GM19238 (cell line): ENCODE measurements at regions not wholly inside any gene's neighbourhood (a gene's known extent, or its start where the extent isn't known, plus 50 kb on each side); places are given as distances from the start of the nearest gene placed in this dataset.
"Not testable (repeated sequence)": the region's sequence is repeated elsewhere in the genome, so short reads cannot be mapped to it uniquely, and the experiment has no call there.

Source experiments
- DNase-seq: peaks from one replicate; pipeline ENCODE4 v3.0.0; 2011; ENCODE audit warnings: low spot score; ENCODE audit not compliant: insufficient read length

DNA sequence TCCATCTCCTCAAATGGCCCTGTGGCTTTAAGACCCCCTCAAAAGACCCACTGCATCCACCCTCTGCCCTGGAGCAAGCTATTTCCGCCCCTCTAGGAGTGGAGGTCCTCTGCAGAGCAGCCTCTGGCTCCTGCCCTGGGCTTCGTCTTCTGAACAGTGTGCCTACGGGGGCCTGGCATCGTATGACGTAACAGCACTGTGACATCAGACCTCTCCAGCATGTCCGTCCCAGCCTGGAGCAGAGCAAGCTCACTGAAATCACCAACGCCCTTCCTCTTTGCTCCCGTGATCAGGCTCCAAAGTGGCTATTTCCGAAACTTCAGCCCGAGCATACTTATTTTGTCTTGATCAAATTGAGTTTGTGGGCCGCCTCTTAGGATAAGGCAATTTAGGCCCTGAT lies 69.1 kb upstream of the PTCH1 start:
- no peak for DNase-seq

DNA sequence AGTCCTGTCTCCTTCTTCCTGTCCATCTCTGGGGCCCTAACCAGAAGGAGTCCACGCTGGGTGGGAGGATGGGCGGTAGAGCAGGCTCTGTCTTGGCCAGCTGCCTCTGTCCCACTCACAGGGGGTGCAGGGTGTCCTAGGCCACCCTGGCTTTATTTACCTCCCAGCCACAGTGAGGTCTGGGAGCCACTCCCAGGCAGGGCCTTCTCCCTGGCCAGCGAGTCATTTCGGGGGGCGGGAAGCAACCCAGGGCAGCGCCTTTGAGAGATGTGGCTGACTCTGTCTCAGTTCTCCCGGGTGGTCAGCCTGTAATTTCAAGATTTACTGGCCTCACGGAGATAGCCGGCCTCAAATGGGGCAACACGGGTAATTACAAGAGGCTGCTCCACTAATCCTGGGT lies 67.4 kb upstream of the PTCH1 start:
- no peak for DNase-seq

DNA sequence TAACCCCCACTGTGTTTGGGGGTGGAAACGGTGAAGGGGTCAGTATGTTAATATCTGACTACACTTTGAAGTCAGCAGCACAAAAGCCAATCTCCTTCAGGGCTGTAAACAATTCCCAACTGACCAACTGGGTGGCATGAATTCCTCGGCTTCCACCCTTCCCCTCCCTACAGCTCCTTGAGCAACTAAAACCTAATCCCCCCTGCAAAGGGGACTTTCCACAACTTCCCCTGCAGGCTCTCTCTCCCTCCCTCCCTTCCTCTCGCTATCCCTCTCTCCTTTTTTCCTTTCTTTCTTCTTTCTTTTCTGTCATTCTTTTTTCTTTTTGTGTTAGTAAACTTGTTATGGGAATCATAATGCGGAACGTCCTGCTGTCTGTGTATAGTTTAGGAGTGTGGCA lies 65.1 kb upstream of the PTCH1 start:
- DNase-seq, result no peak

DNA sequence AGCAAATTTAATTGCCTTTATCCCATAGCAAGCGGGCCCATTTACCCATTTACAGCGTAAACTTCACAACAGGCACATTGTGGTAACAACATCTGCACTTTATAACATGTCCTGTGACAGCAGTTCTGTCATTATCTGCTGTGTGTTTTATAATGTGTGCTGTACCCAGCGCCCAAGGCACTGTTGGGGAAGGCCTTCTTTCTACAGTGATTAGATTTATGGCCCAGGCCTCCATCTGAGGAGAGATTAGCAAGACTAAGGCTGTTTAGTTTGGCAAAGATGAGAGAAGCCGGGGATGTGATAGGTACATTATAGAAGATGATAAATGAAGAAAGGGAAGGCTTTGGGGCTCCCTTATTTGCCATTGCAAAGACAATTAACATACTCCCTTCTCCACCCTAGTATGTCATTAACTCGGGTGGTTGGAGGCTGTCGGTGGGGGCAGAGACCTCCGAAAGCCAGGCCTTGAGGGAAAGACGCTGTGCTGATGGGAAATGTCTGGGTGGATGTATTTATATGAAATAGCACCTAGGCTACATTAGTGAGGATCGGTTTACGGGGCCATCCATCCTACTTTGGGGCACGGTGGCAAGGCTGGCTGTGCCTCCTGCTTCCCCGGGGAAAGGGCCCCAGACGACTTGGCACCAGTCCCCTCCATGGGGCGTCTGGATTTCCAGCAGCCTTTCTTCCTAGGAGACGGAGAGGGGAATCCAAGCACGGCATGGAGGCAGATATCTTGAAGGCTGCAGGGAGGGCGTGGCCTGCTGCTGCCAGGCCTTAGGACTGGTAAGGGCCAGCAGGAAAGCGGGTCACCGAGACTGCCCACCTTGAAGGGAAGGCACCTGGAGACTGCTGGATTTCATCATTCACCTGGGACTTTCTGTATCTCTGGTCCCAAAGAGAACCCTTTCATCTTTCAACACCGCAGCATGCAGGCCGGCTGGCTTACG lies 64.3 kb upstream of the PTCH1 start:
- DNase-seq, result no peak

DNA sequence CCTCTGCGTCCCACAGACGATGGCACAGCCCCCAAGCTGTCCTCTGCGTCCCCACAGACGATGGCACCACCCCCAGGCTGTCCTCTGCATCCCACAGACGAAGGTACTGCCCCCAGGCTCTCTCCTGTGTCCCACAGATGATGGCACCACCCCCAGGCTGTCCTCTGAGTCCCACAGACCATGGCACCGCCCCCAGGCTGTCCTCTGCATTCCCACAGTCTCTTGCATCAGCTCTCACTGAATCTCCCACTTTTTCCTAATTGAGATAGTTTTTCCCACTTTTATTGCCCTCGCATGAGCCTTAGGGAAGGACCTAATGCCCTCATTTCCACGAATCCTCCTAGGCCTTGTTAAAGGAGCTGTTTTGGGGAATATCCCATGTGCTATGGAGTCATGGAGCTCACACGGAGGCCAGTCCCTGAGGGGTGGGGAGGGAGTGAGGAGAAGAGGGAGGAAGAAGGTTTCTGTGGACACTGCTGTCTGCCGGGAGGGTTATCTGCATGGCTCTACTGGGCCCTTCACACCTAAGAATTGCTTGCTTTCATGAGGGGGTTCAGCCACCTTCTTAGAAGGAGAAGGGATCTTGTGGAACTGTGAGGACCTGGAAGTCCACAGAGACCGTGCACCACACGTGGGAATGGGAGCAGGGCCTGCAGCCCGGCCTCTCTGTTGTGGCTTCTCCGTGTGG lies 58.2 kb upstream of the PTCH1 start:
- DNase-seq, result no peak

DNA sequence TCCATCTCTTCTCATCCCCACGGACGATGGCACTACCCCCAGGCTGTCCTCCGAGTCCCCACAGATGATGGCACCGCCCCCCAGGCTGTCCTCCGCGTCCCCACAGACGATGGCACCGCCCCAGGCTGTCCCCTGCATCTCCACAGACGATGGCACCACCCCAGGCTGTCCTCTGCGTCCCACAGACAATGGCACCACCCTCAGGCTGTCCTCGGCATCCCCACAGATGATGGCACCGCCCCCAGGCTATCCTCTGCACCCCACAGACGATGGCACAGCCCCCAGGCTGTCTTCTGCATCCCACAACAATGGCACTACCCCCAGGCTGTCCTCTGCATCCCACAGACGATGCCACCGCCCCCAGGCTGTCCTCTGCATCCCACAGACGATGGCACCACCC lies 57.4 kb upstream of the PTCH1 start:
- DNase-seq, result no peak

DNA sequence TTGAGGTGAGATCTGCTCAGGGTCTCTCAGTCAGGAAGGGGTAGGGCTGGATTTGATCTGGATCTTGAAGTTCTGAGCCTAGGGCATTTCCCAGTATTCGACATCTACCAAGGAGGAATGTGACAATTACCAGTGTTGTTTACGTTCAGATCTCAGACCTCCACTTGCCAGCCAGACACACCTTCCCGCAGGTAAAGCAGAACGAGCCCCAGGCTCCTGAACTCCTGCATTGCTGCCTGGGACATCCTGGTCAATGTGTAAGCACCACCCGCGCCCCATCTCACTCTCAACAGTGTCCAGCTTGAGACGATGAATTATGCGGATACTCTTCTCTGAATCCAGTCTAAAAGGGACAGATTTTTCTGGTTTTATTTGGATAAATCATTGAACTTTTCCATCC lies 56.7 kb upstream of the PTCH1 start:
- no peak for DNase-seq

DNA sequence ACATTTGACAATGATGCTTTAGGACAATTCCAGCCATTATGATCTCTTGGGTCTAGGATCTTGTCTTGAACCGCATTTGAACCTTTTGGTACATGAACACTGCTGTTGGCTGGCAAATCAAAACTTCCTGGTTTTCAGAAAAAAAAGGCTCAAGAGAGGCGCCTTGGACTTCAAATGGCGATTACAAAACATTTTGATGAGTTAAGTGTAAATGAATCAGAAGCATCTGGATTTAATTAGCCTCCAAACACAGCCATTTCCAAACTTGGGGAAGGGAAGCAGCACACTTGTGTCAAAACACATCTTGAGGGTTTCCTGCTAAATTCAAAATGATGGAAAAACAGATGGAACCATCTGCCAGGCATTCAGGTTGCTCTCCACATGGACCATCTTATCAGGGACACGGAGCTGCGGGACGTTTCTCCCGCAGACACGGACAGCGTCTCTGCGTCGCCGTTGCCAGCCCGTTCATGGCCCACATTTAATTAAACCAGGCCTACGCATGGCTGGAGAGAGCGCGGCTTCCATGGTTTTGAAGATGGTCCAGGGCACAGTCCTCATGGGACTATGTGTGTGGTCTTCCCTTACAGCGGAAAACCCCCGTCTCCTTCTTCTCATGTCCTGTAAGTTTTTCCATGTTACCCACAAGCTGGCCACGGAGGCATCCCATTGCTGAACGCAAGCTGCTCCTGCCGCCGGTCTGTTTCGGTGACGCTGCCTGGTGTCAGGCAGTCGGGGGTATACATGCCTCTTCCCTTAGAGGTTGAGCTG lies 55.8 kb upstream of the PTCH1 start:
- DNase-seq, result no peak

DNA sequence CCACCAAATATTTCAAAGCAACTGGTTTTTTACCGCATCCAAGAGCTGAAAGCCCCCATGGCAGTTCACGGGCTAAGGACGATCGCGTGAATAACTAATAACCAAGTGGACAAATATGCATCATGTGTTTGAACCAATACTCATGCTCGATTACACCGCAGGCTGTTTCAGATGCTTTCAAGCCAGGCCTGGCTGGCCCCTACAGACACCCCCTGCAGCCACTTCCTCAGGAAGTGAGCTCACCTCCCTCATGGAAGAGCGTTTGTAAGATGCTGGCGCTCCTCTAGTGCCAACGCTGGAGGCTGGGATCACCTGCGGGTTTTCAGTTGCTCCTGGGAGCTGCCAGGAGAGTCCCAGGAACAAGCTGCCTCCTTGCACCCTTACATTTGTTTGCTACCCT lies 53.9 kb upstream of the PTCH1 start:
- DNase-seq, result no peak

DNA sequence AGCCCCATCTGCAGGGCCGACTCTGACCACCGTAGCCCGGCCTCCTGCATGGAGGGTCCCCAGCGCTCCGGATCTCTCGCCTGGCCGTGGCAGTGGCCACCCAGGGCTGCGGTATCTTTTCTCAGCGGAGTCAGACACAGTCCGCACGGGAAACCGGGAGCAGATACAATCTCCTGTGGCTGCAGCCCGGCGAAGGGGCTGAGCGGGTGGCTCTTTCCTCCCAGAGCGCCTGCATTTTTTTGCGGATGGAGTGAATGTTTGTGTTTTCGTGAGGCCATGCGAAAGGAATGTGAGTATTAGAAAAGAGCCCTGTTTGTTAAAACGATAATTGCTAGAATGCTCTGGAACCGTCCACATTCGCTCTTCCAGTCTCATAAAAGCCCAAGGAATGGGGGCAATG lies 53.4 kb upstream of the PTCH1 start:
- DNase-seq, result no peak

DNA sequence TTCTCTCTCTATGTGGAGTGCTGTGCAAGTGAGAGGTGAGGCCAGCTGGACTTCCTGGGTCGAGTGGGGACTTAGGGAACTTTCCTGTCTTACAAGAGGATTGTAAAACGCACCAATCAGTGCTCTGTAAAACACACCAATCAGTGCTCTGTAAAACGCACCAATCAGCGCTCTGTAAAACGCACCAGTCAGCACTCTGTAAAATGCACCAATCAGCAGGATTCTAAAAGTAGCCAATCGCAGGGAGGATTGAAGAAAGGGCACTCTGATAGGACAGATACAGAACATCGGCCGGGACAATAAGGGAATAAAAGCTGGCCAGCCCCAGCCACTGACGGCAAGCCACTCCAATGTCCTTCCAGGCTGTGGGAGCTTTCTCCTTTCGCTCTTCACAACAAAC lies 52.0 kb upstream of the PTCH1 start:
- not testable (repeated sequence) for DNase-seq
